Subcutaneous abdominal adipose tissue (tissue), 5 donors: ENCODE measurements at regions not wholly inside any gene's neighbourhood (a gene's known extent, or its start where the extent isn't known, plus 50 kb on each side); places are given as distances from the start of the nearest gene placed in this dataset.

Experiments used
- H3K27ac ChIP-seq: one replicate; pipeline ENCODE4 v1.7.0; 2013; ENCODE audit warnings: low read depth, mild to moderate bottlenecking, inconsistent platforms, low read length, moderate library complexity
- H3K27me3 ChIP-seq, 5 donors: one replicate each; pipeline ENCODE4 v1.7.0; 2013; ENCODE audit warnings: low read length in 5 of 5, inconsistent platforms in 1 of 5; ENCODE audit not compliant: control insufficient read depth in 5 of 5, insufficient read depth in 4 of 5
- H3K36me3 ChIP-seq, 5 donors: one replicate each; pipeline ENCODE4 v1.7.0; 2013; ENCODE audit warnings: low read length in 5 of 5; ENCODE audit not compliant: control insufficient read depth in 5 of 5, insufficient read depth in 5 of 5
- H3K4me1 ChIP-seq, 5 donors: one replicate each; pipeline ENCODE4 v1.7.0; 2013; ENCODE audit warnings: low read length in 5 of 5, mild to moderate bottlenecking in 3 of 5, moderate library complexity in 1 of 5; ENCODE audit not compliant: control insufficient read depth in 5 of 5, insufficient read depth in 5 of 5
- H3K4me3 ChIP-seq, 5 donors: one replicate each; pipeline ENCODE4 v1.7.0; 2013; ENCODE audit warnings: low read length in 5 of 5, low read depth in 1 of 5
- H3K9ac ChIP-seq, 5 donors: one replicate each; pipeline ENCODE4 v1.7.0; 2013; ENCODE audit warnings: low read length in 5 of 5, mild to moderate bottlenecking in 4 of 5, moderate library complexity in 3 of 5
- H3K9me3 ChIP-seq, 5 donors: one replicate each; pipeline ENCODE4 v1.7.0; 2013; ENCODE audit warnings: low read length in 5 of 5; ENCODE audit not compliant: control insufficient read depth in 5 of 5
- donor health status: healthy.
- donor health status: healthy.
- donor health status: healthy.
- donor health status: healthy.
- donor health status: healthy.

GRCh38 chr1:188991221-188991930 is 1486.3 kb downstream of the BRINP3 start:
- Histone ChIP-seq H3K27ac (no peak overlapping the region), H3K27me3 (no peaks in the 10 kb centered on the region), H3K4me3 (no peak overlapping the region), H3K9ac (no peak overlapping the region), H3K36me3 (no peaks in the 10 kb centered on the region), H3K4me1 (no peaks in the 10 kb centered on the region), H3K9me3 (peaks cover 0 to 4% (median 0%) of the 10 kb centered on the region in 5 donors)

- no peaks in the 10 kb centered on the region for H3K4me1 ChIP-seq
- H3K9me3 ChIP-seq = no peaks in the 10 kb centered on the region
- no peaks in the 10 kb centered on the region for H3K36me3 ChIP-seq
- no peak overlapping the region for H3K27ac ChIP-seq
- no peaks in the 10 kb centered on the region for H3K27me3 ChIP-seq
- H3K4me3 ChIP-seq = no peak overlapping the region
- no peak overlapping the region for H3K9ac ChIP-seq
These were observed 1469.8 kb downstream of the BRINP3 start for GRCh38 chr1:189007824-189008223.

- no peaks in the 10 kb centered on the region for H3K27me3 ChIP-seq
- H3K9ac ChIP-seq = no peak overlapping the region
- H3K36me3 ChIP-seq = no peaks in the 10 kb centered on the region
- no peaks in the 10 kb centered on the region for H3K4me1 ChIP-seq
- no peak overlapping the region for H3K27ac ChIP-seq
- H3K4me3 ChIP-seq = no peak overlapping the region
- H3K9me3 ChIP-seq = peaks cover 0 to 4% (median 0%) of the 10 kb centered on the region in 5 donors
These were observed 1456.1 kb downstream of the BRINP3 start for GRCh38 chr1:189021577-189021976.

GRCh38 chr1:189022015-189022414 is 1455.6 kb downstream of the BRINP3 start:
- Histone ChIP-seq H3K4me1 (no peaks in the 10 kb centered on the region), H3K9me3 (no peaks in the 10 kb centered on the region), H3K9ac (no peak overlapping the region), H3K4me3 (no peak overlapping the region), H3K27ac (no peak overlapping the region), H3K27me3 (no peaks in the 10 kb centered on the region), H3K36me3 (no peaks in the 10 kb centered on the region)

GRCh38 chr1:189027512-189027911 is 1450.2 kb downstream of the BRINP3 start:
- no peak overlapping the region for H3K27ac ChIP-seq

GRCh38 chr1:189033169-189033568 is 1444.5 kb downstream of the BRINP3 start:
- Histone ChIP-seq H3K9ac (no peak overlapping the region), H3K27me3 (no peaks in the 10 kb centered on the region), H3K9me3 (no peaks in the 10 kb centered on the region), H3K27ac (no peak overlapping the region), H3K36me3 (no peaks in the 10 kb centered on the region), H3K4me3 (no peak overlapping the region), H3K4me1 (no peaks in the 10 kb centered on the region)

More at GRCh38 chr1:189027512-189027911, 1450.2 kb downstream of the BRINP3 start:
- Histone ChIP-seq H3K9me3 (peaks cover 0 to 2% (median 0%) of the 10 kb centered on the region in 5 donors), H3K27me3 (no peaks in the 10 kb centered on the region), H3K36me3 (no peaks in the 10 kb centered on the region), H3K4me1 (no peaks in the 10 kb centered on the region), H3K4me3 (no peak overlapping the region), H3K9ac (no peak overlapping the region)

GRCh38 chr1:189036628-189037027 is 1441.0 kb downstream of the BRINP3 start:
- Histone ChIP-seq H3K9ac (no peak overlapping the region), H3K9me3 (no peaks in the 10 kb centered on the region), H3K4me3 (no peak overlapping the region), H3K27me3 (no peaks in the 10 kb centered on the region), H3K27ac (no peak overlapping the region), H3K36me3 (no peaks in the 10 kb centered on the region), H3K4me1 (no peaks in the 10 kb centered on the region)

GRCh38 chr1:189046127-189046526 is 1431.5 kb downstream of the BRINP3 start:
- Histone ChIP-seq H3K9me3 (no peaks in the 10 kb centered on the region), H3K4me1 (no peaks in the 10 kb centered on the region), H3K4me3 (no peak overlapping the region), H3K36me3 (no peaks in the 10 kb centered on the region), H3K9ac (no peak overlapping the region), H3K27me3 (no peaks in the 10 kb centered on the region), H3K27ac (no peak overlapping the region)

- Histone ChIP-seq H3K9ac (no peak overlapping the region), H3K27ac (no peak overlapping the region), H3K4me3 (no peak overlapping the region), H3K27me3 (no peaks in the 10 kb centered on the region), H3K9me3 (no peaks in the 10 kb centered on the region), H3K36me3 (no peaks in the 10 kb centered on the region), H3K4me1 (no peaks in the 10 kb centered on the region)
These were observed 1392.9 kb downstream of the BRINP3 start for GRCh38 chr1:189084811-189085210.

GRCh38 chr1:189103956-189104355 is 1373.7 kb downstream of the BRINP3 start:
- H3K9me3 ChIP-seq = peaks cover 0 to 5% (median 0%) of the 10 kb centered on the region in 5 donors
- no peaks in the 10 kb centered on the region for H3K36me3 ChIP-seq
- H3K4me3 ChIP-seq = no peak overlapping the region
- no peaks in the 10 kb centered on the region for H3K4me1 ChIP-seq
- no peak overlapping the region for H3K27ac ChIP-seq
- no peaks in the 10 kb centered on the region for H3K27me3 ChIP-seq
- H3K9ac ChIP-seq = no peak overlapping the region
